ENCODE measurements at regions not wholly inside any gene's neighbourhood (a gene's known extent, or its start where the extent isn't known, plus 50 kb on each side); places are given as distances from the start of the nearest gene placed in this dataset.

DNA sequence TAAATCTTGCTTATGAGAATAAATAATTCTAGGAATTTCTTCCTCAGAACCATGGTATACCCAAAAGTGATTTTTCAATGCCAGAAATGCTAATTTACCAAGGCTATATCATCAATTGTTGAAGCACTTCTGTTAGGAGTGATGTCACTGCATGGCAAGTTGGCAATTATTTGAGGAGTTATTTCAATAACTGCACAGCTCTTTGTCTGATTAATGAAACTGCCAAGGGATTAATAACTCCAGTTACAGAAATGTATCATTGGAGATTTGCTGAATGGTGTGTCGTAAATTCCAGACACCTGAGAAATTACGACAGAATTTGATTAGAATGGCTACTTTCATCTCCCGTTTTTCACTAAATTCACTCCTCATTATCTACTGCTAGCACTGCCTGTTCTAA, 182.6 kb upstream of the TYRP1 start (continued):
- TF ChIP-seq, protein P1, sequence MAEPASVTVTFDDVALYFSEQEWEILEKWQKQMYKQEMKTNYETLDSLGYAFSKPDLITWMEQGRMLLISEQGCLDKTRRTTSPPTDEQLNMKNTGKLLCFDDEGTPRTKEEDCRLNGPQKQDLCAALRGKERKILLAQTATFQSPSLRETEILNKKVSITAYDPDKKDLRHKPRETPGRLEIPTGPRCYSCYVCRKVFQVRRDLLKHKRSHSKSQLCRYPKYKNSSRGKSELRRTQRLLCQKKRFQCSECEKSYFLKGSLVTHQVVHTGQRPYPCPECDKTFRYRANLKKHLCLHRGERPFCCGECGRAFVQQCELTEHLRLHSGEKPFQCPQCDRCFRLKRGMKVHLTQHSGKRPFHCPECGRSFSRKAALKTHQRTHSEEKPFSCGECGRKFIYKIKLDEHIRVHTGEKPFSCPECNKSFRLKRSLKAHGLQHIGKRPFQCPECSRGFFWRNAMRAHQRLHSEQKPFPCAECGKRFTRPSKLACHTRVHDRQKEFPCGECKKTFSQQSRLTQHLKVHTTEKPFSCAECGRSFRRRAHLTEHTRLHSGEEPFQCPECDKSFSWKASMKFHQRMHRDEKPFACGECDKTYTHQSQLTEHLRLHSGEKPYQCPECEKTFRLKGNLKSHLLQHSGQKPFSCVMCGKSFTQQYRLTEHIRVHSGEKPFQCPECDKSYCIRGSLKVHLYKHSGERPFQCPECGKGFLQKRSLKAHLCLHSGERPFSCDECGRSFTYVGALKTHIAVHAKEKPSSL (CRISPR knock-in tag; conservative IDR thresholded peaks at IDR 0.05), result no peak
- TF ChIP-seq ZNF219 (CRISPR knock-in tag; IDR thresholded peaks at IDR 0.05; ENCODE audit: borderline replicate concordance) (no peak), FOXP1 (CRISPR knock-in tag; IDR thresholded peaks at IDR 0.05; ENCODE audit: borderline replicate concordance) (no peak), ZNF232 (CRISPR knock-in tag; IDR thresholded peaks at IDR 0.05) (no peak), ETV6 (CRISPR knock-in tag; IDR thresholded peaks at IDR 0.05) (no peak), JAZF1 (CRISPR knock-in tag; IDR thresholded peaks at IDR 0.05) (no peak)
- TF ChIP-seq, protein P2, sequence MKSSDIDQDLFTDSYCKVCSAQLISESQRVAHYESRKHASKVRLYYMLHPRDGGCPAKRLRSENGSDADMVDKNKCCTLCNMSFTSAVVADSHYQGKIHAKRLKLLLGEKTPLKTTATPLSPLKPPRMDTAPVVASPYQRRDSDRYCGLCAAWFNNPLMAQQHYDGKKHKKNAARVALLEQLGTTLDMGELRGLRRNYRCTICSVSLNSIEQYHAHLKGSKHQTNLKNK (CRISPR knock-in tag; IDR thresholded peaks at IDR 0.05), result no peak
- TF ChIP-seq, protein P3, sequence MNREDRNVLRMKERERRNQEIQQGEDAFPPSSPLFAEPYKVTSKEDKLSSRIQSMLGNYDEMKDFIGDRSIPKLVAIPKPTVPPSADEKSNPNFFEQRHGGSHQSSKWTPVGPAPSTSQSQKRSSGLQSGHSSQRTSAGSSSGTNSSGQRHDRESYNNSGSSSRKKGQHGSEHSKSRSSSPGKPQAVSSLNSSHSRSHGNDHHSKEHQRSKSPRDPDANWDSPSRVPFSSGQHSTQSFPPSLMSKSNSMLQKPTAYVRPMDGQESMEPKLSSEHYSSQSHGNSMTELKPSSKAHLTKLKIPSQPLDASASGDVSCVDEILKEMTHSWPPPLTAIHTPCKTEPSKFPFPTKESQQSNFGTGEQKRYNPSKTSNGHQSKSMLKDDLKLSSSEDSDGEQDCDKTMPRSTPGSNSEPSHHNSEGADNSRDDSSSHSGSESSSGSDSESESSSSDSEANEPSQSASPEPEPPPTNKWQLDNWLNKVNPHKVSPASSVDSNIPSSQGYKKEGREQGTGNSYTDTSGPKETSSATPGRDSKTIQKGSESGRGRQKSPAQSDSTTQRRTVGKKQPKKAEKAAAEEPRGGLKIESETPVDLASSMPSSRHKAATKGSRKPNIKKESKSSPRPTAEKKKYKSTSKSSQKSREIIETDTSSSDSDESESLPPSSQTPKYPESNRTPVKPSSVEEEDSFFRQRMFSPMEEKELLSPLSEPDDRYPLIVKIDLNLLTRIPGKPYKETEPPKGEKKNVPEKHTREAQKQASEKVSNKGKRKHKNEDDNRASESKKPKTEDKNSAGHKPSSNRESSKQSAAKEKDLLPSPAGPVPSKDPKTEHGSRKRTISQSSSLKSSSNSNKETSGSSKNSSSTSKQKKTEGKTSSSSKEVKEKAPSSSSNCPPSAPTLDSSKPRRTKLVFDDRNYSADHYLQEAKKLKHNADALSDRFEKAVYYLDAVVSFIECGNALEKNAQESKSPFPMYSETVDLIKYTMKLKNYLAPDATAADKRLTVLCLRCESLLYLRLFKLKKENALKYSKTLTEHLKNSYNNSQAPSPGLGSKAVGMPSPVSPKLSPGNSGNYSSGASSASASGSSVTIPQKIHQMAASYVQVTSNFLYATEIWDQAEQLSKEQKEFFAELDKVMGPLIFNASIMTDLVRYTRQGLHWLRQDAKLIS (CRISPR knock-in tag; IDR thresholded peaks at IDR 0.05; ENCODE audit: borderline replicate concordance), result no peak
- TF ChIP-seq, protein P4, sequence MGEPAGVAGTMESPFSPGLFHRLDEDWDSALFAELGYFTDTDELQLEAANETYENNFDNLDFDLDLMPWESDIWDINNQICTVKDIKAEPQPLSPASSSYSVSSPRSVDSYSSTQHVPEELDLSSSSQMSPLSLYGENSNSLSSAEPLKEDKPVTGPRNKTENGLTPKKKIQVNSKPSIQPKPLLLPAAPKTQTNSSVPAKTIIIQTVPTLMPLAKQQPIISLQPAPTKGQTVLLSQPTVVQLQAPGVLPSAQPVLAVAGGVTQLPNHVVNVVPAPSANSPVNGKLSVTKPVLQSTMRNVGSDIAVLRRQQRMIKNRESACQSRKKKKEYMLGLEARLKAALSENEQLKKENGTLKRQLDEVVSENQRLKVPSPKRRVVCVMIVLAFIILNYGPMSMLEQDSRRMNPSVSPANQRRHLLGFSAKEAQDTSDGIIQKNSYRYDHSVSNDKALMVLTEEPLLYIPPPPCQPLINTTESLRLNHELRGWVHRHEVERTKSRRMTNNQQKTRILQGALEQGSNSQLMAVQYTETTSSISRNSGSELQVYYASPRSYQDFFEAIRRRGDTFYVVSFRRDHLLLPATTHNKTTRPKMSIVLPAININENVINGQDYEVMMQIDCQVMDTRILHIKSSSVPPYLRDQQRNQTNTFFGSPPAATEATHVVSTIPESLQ (CRISPR knock-in tag; IDR thresholded peaks at IDR 0.05), result no peak

DNA sequence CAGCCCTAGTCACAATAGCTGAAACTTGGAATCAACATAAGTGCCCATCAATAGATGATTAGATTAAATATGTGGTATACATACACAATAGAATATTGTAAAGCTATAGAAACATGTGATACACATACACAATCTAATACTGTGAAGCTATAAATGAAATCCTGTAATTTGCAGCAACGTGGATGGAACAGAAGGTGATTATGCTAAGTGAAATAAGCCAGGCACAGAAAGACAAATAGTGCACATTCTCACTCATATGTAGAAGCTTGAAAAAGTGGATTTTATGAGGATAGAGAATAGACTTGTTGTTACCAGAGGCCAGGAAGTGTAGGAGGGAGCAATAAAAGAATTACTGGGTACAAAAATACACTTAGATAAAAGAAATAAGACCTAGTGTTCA, 181.5 kb upstream of the TYRP1 start:
- ChIA-PET POLR2A (no interaction called here), CTCF (no interaction called here)
- TF ChIP-seq, protein P5, sequence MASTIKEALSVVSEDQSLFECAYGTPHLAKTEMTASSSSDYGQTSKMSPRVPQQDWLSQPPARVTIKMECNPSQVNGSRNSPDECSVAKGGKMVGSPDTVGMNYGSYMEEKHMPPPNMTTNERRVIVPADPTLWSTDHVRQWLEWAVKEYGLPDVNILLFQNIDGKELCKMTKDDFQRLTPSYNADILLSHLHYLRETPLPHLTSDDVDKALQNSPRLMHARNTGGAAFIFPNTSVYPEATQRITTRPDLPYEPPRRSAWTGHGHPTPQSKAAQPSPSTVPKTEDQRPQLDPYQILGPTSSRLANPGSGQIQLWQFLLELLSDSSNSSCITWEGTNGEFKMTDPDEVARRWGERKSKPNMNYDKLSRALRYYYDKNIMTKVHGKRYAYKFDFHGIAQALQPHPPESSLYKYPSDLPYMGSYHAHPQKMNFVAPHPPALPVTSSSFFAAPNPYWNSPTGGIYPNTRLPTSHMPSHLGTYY (CRISPR knock-in tag; IDR thresholded peaks at IDR 0.05), result no peak
- TF ChIP-seq, protein P6, sequence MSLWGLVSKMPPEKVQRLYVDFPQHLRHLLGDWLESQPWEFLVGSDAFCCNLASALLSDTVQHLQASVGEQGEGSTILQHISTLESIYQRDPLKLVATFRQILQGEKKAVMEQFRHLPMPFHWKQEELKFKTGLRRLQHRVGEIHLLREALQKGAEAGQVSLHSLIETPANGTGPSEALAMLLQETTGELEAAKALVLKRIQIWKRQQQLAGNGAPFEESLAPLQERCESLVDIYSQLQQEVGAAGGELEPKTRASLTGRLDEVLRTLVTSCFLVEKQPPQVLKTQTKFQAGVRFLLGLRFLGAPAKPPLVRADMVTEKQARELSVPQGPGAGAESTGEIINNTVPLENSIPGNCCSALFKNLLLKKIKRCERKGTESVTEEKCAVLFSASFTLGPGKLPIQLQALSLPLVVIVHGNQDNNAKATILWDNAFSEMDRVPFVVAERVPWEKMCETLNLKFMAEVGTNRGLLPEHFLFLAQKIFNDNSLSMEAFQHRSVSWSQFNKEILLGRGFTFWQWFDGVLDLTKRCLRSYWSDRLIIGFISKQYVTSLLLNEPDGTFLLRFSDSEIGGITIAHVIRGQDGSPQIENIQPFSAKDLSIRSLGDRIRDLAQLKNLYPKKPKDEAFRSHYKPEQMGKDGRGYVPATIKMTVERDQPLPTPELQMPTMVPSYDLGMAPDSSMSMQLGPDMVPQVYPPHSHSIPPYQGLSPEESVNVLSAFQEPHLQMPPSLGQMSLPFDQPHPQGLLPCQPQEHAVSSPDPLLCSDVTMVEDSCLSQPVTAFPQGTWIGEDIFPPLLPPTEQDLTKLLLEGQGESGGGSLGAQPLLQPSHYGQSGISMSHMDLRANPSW (CRISPR knock-in tag; conservative IDR thresholded peaks at IDR 0.05; ENCODE audit: low read depth), result no peak
- TF ChIP-seq, protein P7, sequence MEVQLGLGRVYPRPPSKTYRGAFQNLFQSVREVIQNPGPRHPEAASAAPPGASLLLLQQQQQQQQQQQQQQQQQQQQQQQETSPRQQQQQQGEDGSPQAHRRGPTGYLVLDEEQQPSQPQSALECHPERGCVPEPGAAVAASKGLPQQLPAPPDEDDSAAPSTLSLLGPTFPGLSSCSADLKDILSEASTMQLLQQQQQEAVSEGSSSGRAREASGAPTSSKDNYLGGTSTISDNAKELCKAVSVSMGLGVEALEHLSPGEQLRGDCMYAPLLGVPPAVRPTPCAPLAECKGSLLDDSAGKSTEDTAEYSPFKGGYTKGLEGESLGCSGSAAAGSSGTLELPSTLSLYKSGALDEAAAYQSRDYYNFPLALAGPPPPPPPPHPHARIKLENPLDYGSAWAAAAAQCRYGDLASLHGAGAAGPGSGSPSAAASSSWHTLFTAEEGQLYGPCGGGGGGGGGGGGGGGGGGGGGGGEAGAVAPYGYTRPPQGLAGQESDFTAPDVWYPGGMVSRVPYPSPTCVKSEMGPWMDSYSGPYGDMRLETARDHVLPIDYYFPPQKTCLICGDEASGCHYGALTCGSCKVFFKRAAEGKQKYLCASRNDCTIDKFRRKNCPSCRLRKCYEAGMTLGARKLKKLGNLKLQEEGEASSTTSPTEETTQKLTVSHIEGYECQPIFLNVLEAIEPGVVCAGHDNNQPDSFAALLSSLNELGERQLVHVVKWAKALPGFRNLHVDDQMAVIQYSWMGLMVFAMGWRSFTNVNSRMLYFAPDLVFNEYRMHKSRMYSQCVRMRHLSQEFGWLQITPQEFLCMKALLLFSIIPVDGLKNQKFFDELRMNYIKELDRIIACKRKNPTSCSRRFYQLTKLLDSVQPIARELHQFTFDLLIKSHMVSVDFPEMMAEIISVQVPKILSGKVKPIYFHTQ (CRISPR knock-in tag; IDR thresholded peaks at IDR 0.05), result no peak
- TF ChIP-seq PRRX2 (CRISPR knock-in tag; IDR thresholded peaks at IDR 0.05) (no peak), ATF1 (CRISPR knock-in tag; IDR thresholded peaks at IDR 0.05) (no peak), CREM (CRISPR knock-in tag; IDR thresholded peaks at IDR 0.05) (no peak)
- TF ChIP-seq, protein P8, sequence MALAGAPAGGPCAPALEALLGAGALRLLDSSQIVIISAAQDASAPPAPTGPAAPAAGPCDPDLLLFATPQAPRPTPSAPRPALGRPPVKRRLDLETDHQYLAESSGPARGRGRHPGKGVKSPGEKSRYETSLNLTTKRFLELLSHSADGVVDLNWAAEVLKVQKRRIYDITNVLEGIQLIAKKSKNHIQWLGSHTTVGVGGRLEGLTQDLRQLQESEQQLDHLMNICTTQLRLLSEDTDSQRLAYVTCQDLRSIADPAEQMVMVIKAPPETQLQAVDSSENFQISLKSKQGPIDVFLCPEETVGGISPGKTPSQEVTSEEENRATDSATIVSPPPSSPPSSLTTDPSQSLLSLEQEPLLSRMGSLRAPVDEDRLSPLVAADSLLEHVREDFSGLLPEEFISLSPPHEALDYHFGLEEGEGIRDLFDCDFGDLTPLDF (CRISPR knock-in tag; IDR thresholded peaks at IDR 0.05), result no peak
- DNase-seq (ENCODE audit: low spot score) (no peak), ATAC-seq (no peak)
- no peaks in the 10 kb centered on the region; the same call in 1 of the 2 replicates for H3K9me3 Mint-ChIP-seq
- H3K36me3 Mint-ChIP-seq, result no peaks in the 10 kb centered on the region
- H3K27me3 Mint-ChIP-seq (ENCODE audit: low read depth), result no peaks in the 10 kb centered on the region
- H3K27ac Mint-ChIP-seq, result no peak overlapping the region
- H3K4me3 Mint-ChIP-seq, result no peak overlapping the region
- no peaks in the 10 kb centered on the region for H3K4me1 Mint-ChIP-seq
